Astrocyte (in vitro differentiated cells and primary cell): ENCODE measurements at regions not wholly inside any gene's neighbourhood (a gene's known extent, or its start where the extent isn't known, plus 50 kb on each side); places are given as distances from the start of the nearest gene placed in this dataset.

Experiments
- CTCF ChIP-seq: IDR thresholded peaks from 2 replicates; pipeline ENCODE4 v1.5.1; 2011; ENCODE audit warnings: low read depth, mild to moderate bottlenecking, inconsistent platforms, low read length, moderate library complexity; ENCODE audit not compliant: insufficient read depth
- EZH2 ChIP-seq: IDR thresholded peaks from 2 replicates; pipeline ENCODE4 v1.6.1; 2012; ENCODE audit warnings: mild to moderate bottlenecking, low read length, inconsistent platforms; ENCODE audit not compliant: insufficient read depth

- TF ChIP-seq CTCF, result no peak
- TF ChIP-seq EZH2, result no peak
These were observed 182.5 kb upstream of the LINC00305 start for GRCh38 chr18:64331419-64331818.
